Hepatocyte (in vitro differentiated cells): ENCODE measurements at regions not wholly inside any gene's neighbourhood (a gene's known extent, or its start where the extent isn't known, plus 50 kb on each side); places are given as distances from the start of the nearest gene placed in this dataset.

Experiments used
- DNase-seq: peaks from one replicate; pipeline ENCODE4 v3.0.0-alpha.2; 2016; ENCODE audit warnings: low spot score
- H2AFZ ChIP-seq: fragments of 200-600 bp; sonication (generic); 2 replicates; pipeline ENCODE4 v1.6.0; 2016; ENCODE audit warnings: antibody characterized with exemption, mild to moderate bottlenecking
- H3K27ac ChIP-seq: fragments of 200-600 bp; sonication (generic); 2 replicates; pipeline ENCODE4 v1.5.1; 2016; ENCODE audit warnings: mild to moderate bottlenecking
- H3K27me3 ChIP-seq: fragments of 200-600 bp; sonication (generic); 2 replicates; pipeline ENCODE4 v1.6.1; 2016
- H3K36me3 ChIP-seq: fragments of 200-600 bp; sonication (generic); replicated peaks from 2 replicates; pipeline ENCODE4 v1.5.1; 2016; ENCODE audit warnings: low read depth; ENCODE audit not compliant: insufficient read depth
- H3K4me1 ChIP-seq: fragments of 200-600 bp; sonication (generic); 2 replicates; pipeline ENCODE4 v1.5.1; 2016; ENCODE audit warnings: mild to moderate bottlenecking, moderate library complexity; ENCODE audit not compliant: insufficient read depth
- H3K4me2 ChIP-seq: fragments of 200-600 bp; sonication (generic); 2 replicates; pipeline ENCODE4 v1.6.0; 2016
- H3K4me3 ChIP-seq: fragments of 200-600 bp; sonication (generic); 2 replicates; pipeline ENCODE4 v1.5.1; 2016; ENCODE audit warnings: mild to moderate bottlenecking
- H3K79me2 ChIP-seq: fragments of 200-600 bp; sonication (generic); 2 replicates; pipeline ENCODE4 v1.6.0; 2017; ENCODE audit warnings: mild to moderate bottlenecking
- H3K9me2 ChIP-seq: fragments of 200-600 bp; sonication (generic); replicated peaks from 2 replicates; pipeline ENCODE4 v1.6.0; 2017; ENCODE audit warnings: mild to moderate bottlenecking; ENCODE audit not compliant: insufficient read depth
- H3K9me3 ChIP-seq: fragments of 200-600 bp; sonication (generic); 2 replicates; pipeline ENCODE4 v1.5.1; 2016; ENCODE audit warnings: low read depth, mild to moderate bottlenecking
- H4K20me1 ChIP-seq: fragments of 200-600 bp; sonication (generic); 2 replicates; pipeline ENCODE4 v1.6.0; 2016; ENCODE audit warnings: mild to moderate bottlenecking; ENCODE audit not compliant: insufficient read depth, poor library complexity, severe bottlenecking
- EZH2 ChIP-seq: fragments of 200-600 bp; sonication (generic); IDR thresholded peaks from 2 replicates; pipeline ENCODE4 v1.6.1; 2016; ENCODE audit warnings: antibody characterized with exemption, mild to moderate bottlenecking, borderline replicate concordance
- EZH2phosphoT487 ChIP-seq: fragments of 200-600 bp; sonication (generic); IDR thresholded peaks from one replicate; pipeline ENCODE4 v1.6.1; 2018; ENCODE audit warnings: antibody characterized with exemption, mild to moderate bottlenecking, low read depth, moderate library complexity; ENCODE audit not compliant: unreplicated experiment, severe bottlenecking
- WGBS: methylation state at CpG from one replicate; pipeline ENCODE4 v1.1.6; 2016; ENCODE audit warnings: low lambda C conversion rate; ENCODE audit errors: missing lambda C conversion rate; 5-methylcytosine and 5-hydroxymethylcytosine counted together
- TF ChIP-seq, protein P1 (sequence below): fragments of 200-600 bp; sonication (generic); IDR thresholded peaks from 2 replicates; pipeline ENCODE4 v1.5.1; 2016; ENCODE audit warnings: antibody characterized with exemption, mild to moderate bottlenecking; ENCODE audit not compliant: poor library complexity

DNA sequence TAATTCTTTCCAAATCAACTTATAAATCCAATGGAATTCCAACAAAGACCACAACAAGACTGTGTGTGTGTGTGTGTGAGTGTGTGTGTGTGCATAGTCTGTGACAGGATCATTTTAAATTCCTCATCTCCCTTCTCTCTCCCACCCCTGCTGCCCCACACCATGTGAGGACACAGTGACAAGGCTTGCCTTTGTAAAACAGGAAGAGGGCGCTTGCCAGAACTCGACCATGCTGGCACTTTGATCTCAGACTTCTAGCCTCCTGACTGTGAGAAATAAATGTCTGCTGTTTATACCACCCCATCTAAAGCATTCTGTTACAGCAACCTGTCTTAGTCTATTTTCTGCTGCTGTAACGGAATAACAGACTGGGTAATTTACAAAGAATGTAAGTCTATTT is 99.1 kb downstream of the NSMCE3 start:
- Histone ChIP-seq H3K4me1 (no peaks in the 10 kb centered on the region), H3K27ac (no peak overlapping the region), H3K36me3 (no peaks in the 10 kb centered on the region), H2AFZ (no peak overlapping the region), H3K79me2 (no peaks in the 10 kb centered on the region), H3K27me3 (no peaks in the 10 kb centered on the region), H3K4me2 (no peak overlapping the region), H3K4me3 (no peak overlapping the region), H4K20me1 (no peaks in the 10 kb centered on the region), H3K9me2 (no peaks in the 10 kb centered on the region), H3K9me3 (no peaks in the 10 kb centered on the region)
- no peak for DNase-seq
- no peak for TF ChIP-seq EZH2
- TF ChIP-seq, protein P1, sequence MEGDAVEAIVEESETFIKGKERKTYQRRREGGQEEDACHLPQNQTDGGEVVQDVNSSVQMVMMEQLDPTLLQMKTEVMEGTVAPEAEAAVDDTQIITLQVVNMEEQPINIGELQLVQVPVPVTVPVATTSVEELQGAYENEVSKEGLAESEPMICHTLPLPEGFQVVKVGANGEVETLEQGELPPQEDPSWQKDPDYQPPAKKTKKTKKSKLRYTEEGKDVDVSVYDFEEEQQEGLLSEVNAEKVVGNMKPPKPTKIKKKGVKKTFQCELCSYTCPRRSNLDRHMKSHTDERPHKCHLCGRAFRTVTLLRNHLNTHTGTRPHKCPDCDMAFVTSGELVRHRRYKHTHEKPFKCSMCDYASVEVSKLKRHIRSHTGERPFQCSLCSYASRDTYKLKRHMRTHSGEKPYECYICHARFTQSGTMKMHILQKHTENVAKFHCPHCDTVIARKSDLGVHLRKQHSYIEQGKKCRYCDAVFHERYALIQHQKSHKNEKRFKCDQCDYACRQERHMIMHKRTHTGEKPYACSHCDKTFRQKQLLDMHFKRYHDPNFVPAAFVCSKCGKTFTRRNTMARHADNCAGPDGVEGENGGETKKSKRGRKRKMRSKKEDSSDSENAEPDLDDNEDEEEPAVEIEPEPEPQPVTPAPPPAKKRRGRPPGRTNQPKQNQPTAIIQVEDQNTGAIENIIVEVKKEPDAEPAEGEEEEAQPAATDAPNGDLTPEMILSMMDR, result no peak
- TF ChIP-seq EZH2phosphoT487, result no peak
- 78% methylated on average over 3 of the region's 3 CpGs for WGBS
